H1 (cell line): ENCODE measurements at regions not wholly inside any gene's neighbourhood (a gene's known extent, or its start where the extent isn't known, plus 50 kb on each side); places are given as distances from the start of the nearest gene placed in this dataset.

ENCODE experiments used
- EZH2 ChIP-seq: fragments of 200-600 bp; sonication (generic); IDR thresholded peaks from 2 replicates; pipeline ENCODE4 v1.7.1; 2012; ENCODE audit warnings: low read depth, mild to moderate bottlenecking, moderate library complexity, low read length, inconsistent platforms; ENCODE audit not compliant: severe bottlenecking
- KDM1A ChIP-seq: fragments of 200-600, 300-600 bp; sonication (generic); IDR thresholded peaks from 2 replicates; pipeline ENCODE4 v1.7.1; 2016; ENCODE audit warnings: mild to moderate bottlenecking, low read length, borderline replicate concordance
- KDM4A ChIP-seq: IDR thresholded peaks from one replicate; pipeline ENCODE4 v1.7.1; 2012; ENCODE audit warnings: low read depth, mild to moderate bottlenecking, moderate library complexity, low read length, inconsistent platforms; ENCODE audit not compliant: severe bottlenecking
- POLR2AphosphoS5 ChIP-seq: IDR thresholded peaks from 2 replicates; pipeline ENCODE4 v1.6.1; 2011; ENCODE audit warnings: low read depth, low read length
- RFX5 ChIP-seq: IDR thresholded peaks from 2 replicates; pipeline ENCODE4 v1.6.1; 2011; ENCODE audit warnings: low read depth, low read length, improper control_type of control experiment, borderline replicate concordance
- SAP30 ChIP-seq: fragments of 300-600 bp; sonication (generic); IDR thresholded peaks from 2 replicates; pipeline ENCODE4 v1.7.1; 2012; ENCODE audit warnings: low read length, moderate library complexity, mild to moderate bottlenecking, inconsistent platforms; ENCODE audit not compliant: insufficient read depth, insufficient replicate concordance
- SRF ChIP-seq: IDR thresholded peaks from 2 replicates; pipeline ENCODE4 v1.6.1; 2011; ENCODE audit warnings: mild to moderate bottlenecking, low read depth, low read length, moderate library complexity
- TF ChIP-seq, protein P1 (sequence below): IDR thresholded peaks from 2 replicates; pipeline ENCODE4 v1.6.1; 2011; ENCODE audit warnings: low read length, improper control_type of control experiment

DNA sequence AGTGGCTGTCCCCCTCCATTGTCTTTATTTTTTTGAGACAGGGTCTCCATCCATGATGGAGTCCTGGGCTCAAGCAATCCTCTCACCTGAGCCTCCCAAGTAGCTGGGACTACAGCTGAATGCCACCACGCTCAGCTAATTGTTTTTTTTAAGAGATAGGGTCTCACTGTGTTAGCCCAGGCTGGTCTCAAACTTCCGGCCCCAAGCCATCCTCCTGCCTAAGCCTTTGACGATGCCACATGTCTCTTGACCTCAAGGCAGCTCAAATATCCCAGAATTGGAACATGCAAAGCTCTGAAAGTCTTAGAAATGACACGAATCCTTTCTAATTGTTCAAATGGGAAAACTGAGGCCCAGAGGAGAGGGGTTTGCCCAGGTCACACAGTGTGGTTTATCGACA, 75.4 kb upstream of the ZNF423 start (continued):
- TF ChIP-seq, protein P1, sequence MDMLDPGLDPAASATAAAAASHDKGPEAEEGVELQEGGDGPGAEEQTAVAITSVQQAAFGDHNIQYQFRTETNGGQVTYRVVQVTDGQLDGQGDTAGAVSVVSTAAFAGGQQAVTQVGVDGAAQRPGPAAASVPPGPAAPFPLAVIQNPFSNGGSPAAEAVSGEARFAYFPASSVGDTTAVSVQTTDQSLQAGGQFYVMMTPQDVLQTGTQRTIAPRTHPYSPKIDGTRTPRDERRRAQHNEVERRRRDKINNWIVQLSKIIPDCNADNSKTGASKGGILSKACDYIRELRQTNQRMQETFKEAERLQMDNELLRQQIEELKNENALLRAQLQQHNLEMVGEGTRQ = no peak
- no peak for TF ChIP-seq RFX5
- TF ChIP-seq KDM1A = no peak
- TF ChIP-seq SRF = no peak
- no peak for TF ChIP-seq EZH2
- no peak for TF ChIP-seq POLR2AphosphoS5
- no peak for TF ChIP-seq SAP30
- TF ChIP-seq KDM4A = no peak
